HEK293 (cell line): ENCODE measurements at regions not wholly inside any gene's neighbourhood (a gene's known extent, or its start where the extent isn't known, plus 50 kb on each side); places are given as distances from the start of the nearest gene placed in this dataset.

Source experiments
- CTCF ChIA-PET: fragments of 350-600 bp; formaldehyde crosslinking; extraction: SDS; loops from one replicate; lab custom pipeline; 2021; ENCODE audit warnings: antibody characterized with exemption; lab: Yijun Ruan, JAX
- POLR2A ChIA-PET: fragments of 300-600 bp; formaldehyde crosslinking; extraction: SDS; loops from one replicate; lab custom pipeline; 2020; ENCODE audit warnings: antibody characterized with exemption, inconsistent platforms; lab: Yijun Ruan, JAX
- H3K27ac ChIP-seq: fragments of 200-500 bp; sonication (Bioruptor generic); 2 replicates; pipeline ENCODE4 v1.5.1; 2014; ENCODE audit warnings: low read depth, low read length, control low read depth, inconsistent platforms; ENCODE audit errors: extremely low read depth
- H3K36me3 ChIP-seq, 2 experiments: fragments of 200-500 bp in 1 of 2; sonication (Bioruptor generic) in 1 of 2; 1 replicate in 1 of 2; 2 replicates in 1 of 2; pipeline ENCODE4 v1.5.1; 2014 to 2017; ENCODE audit warnings: inconsistent platforms in 2 of 2, low read length in 2 of 2; ENCODE audit not compliant: control insufficient read depth in 2 of 2, insufficient read depth in 1 of 2
- H3K4me1 ChIP-seq: fragments of 200-500 bp; sonication (Bioruptor generic); 2 replicates; pipeline ENCODE4 v1.5.1; 2014; ENCODE audit warnings: mild to moderate bottlenecking, low read length, inconsistent platforms; ENCODE audit not compliant: control insufficient read depth, insufficient read depth
- H3K4me3 ChIP-seq: 2 replicates; pipeline ENCODE4 v1.5.1; 2011; ENCODE audit warnings: low read depth, mild to moderate bottlenecking, control low read depth, low read length, moderate library complexity
- H3K9me3 ChIP-seq: fragments of 200-500 bp; sonication (Bioruptor generic); 2 replicates; pipeline ENCODE4 v1.5.1; 2014; ENCODE audit warnings: low read depth, low read length, inconsistent platforms; ENCODE audit not compliant: control insufficient read depth, insufficient read depth
- HOXA7 ChIP-seq: sonication (generic); formaldehyde crosslinking; IDR thresholded peaks from 2 replicates; pipeline ENCODE4 v1.8.1; 2022; ENCODE audit warnings: missing genetic modification reagents, borderline replicate concordance
- MEIS1 ChIP-seq: sonication (generic); formaldehyde crosslinking; IDR thresholded peaks from 2 replicates; pipeline ENCODE4 v1.8.1; 2022; ENCODE audit warnings: missing genetic modification reagents, mild to moderate bottlenecking, borderline replicate concordance
- MYNN ChIP-seq: fragments of 450-650 bp; formaldehyde crosslinking; IDR thresholded peaks from 2 replicates; pipeline ENCODE4 v1.5.1; 2016; ENCODE audit warnings: missing biosample characterization, missing genetic modification characterization, borderline replicate concordance
- SP3 ChIP-seq: fragments of 450-650 bp; formaldehyde crosslinking; IDR thresholded peaks from 2 replicates; pipeline ENCODE4 v1.5.1; 2016; ENCODE audit warnings: missing biosample characterization, missing genetic modification characterization
- YY2 ChIP-seq: fragments of 450-650 bp; formaldehyde crosslinking; IDR thresholded peaks from 2 replicates; pipeline ENCODE4 v1.5.1; 2016; ENCODE audit warnings: missing biosample characterization, missing genetic modification characterization
- ZFHX2 ChIP-seq: fragments of 450-650 bp; formaldehyde crosslinking; conservative IDR thresholded peaks from 2 replicates; pipeline ENCODE4 v1.5.1; 2016; ENCODE audit warnings: missing biosample characterization, missing genetic modification characterization
- ZFP69B ChIP-seq: fragments of 450-650 bp; formaldehyde crosslinking; IDR thresholded peaks from 2 replicates; pipeline ENCODE4 v1.5.1; 2016; ENCODE audit warnings: missing biosample characterization, missing genetic modification characterization
- ZIC2 ChIP-seq: fragments of 450-650 bp; formaldehyde crosslinking; IDR thresholded peaks from 2 replicates; pipeline ENCODE4 v1.5.1; 2016; ENCODE audit warnings: missing biosample characterization, missing genetic modification characterization
- ZNF121 ChIP-seq: fragments of 450-650 bp; formaldehyde crosslinking; IDR thresholded peaks from 2 replicates; pipeline ENCODE4 v1.5.1; 2016; ENCODE audit warnings: missing biosample characterization, missing genetic modification characterization
- ZNF132 ChIP-seq: fragments of 450-650 bp; formaldehyde crosslinking; IDR thresholded peaks from 2 replicates; pipeline ENCODE4 v1.5.1; 2017; ENCODE audit warnings: missing biosample characterization, missing genetic modification characterization, borderline replicate concordance
- ZNF23 ChIP-seq: fragments of 450-650 bp; formaldehyde crosslinking; IDR thresholded peaks from 2 replicates; pipeline ENCODE4 v1.5.1; 2016; ENCODE audit warnings: missing biosample characterization, missing genetic modification characterization, borderline replicate concordance
- ZNF248 ChIP-seq: fragments of 450-650 bp; formaldehyde crosslinking; IDR thresholded peaks from 2 replicates; pipeline ENCODE4 v1.5.1; 2017; ENCODE audit warnings: missing biosample characterization, missing genetic modification characterization
- ZNF354C ChIP-seq: fragments of 450-650 bp; formaldehyde crosslinking; IDR thresholded peaks from 2 replicates; pipeline ENCODE4 v1.5.1; 2016; ENCODE audit warnings: missing biosample characterization, missing genetic modification characterization, low read depth, borderline replicate concordance
- ZNF394 ChIP-seq: fragments of 450-650 bp; formaldehyde crosslinking; IDR thresholded peaks from 2 replicates; pipeline ENCODE4 v1.5.1; 2016; ENCODE audit warnings: missing biosample characterization, missing genetic modification characterization, mild to moderate bottlenecking, moderate library complexity, borderline replicate concordance
- ZNF426 ChIP-seq: fragments of 450-650 bp; formaldehyde crosslinking; IDR thresholded peaks from 2 replicates; pipeline ENCODE4 v1.5.1; 2017; ENCODE audit warnings: missing biosample characterization, missing genetic modification characterization, mild to moderate bottlenecking, inconsistent platforms, moderate library complexity
- ZNF449 ChIP-seq: fragments of 450-650 bp; formaldehyde crosslinking; IDR thresholded peaks from 2 replicates; pipeline ENCODE4 v1.5.1; 2017; ENCODE audit warnings: missing biosample characterization, mild to moderate bottlenecking, missing genetic modification characterization, moderate library complexity
- ZNF473 ChIP-seq: fragments of 450-650 bp; formaldehyde crosslinking; IDR thresholded peaks from 2 replicates; pipeline ENCODE4 v1.5.1; 2017; ENCODE audit warnings: missing biosample characterization, missing genetic modification characterization
- ZNF521 ChIP-seq: fragments of 450-650 bp; formaldehyde crosslinking; IDR thresholded peaks from 2 replicates; pipeline ENCODE4 v1.5.1; 2017; ENCODE audit warnings: missing biosample characterization, mild to moderate bottlenecking, missing genetic modification characterization
- ZNF555 ChIP-seq: fragments of 450-650 bp; formaldehyde crosslinking; conservative IDR thresholded peaks from 2 replicates; pipeline ENCODE4 v1.5.1; 2017; ENCODE audit warnings: missing biosample characterization, mild to moderate bottlenecking, missing genetic modification characterization, inconsistent platforms
- ZNF654 ChIP-seq: fragments of 450-650 bp; formaldehyde crosslinking; IDR thresholded peaks from 2 replicates; pipeline ENCODE4 v1.5.1; 2016; ENCODE audit warnings: low read depth, missing biosample characterization, missing genetic modification characterization
- ZSCAN16 ChIP-seq: fragments of 450-650 bp; formaldehyde crosslinking; IDR thresholded peaks from 2 replicates; pipeline ENCODE4 v1.5.1; 2016; ENCODE audit warnings: missing biosample characterization, missing genetic modification characterization
- TF ChIP-seq, protein P1 (sequence below): fragments of 450-650 bp; formaldehyde crosslinking; IDR thresholded peaks from 2 replicates; pipeline ENCODE4 v1.5.1; 2016; ENCODE audit warnings: missing biosample characterization, missing genetic modification characterization
- TF ChIP-seq, protein P2 (sequence below): fragments of 450-650 bp; formaldehyde crosslinking; IDR thresholded peaks from 2 replicates; pipeline ENCODE4 v1.5.1; 2016; ENCODE audit warnings: missing biosample characterization, missing genetic modification characterization
- TF ChIP-seq, protein P3 (sequence below): sonication (generic); formaldehyde crosslinking; IDR thresholded peaks from 2 replicates; pipeline ENCODE4 v1.8.1; 2022; ENCODE audit warnings: mild to moderate bottlenecking, moderate library complexity, missing genetic modification reagents

GRCh38 chr6:40779409-40779808, 192.2 kb upstream of the LRFN2 start:
- H3K4me3 ChIP-seq, result no peak overlapping the region
- no peaks in the 10 kb centered on the region for H3K9me3 ChIP-seq
- POLR2A ChIA-PET, result no interaction called here
- no peak overlapping the region for H3K27ac ChIP-seq
- CTCF ChIA-PET, result interaction anchor here (0.6 kb wide), 1 partner anchor 90 kb away, joined by 5 read pairs; no protein-coding TSS in a partner anchor
- TF ChIP-seq ZNF449 (tag by site-specific recombination) (no peak), ZSCAN16 (tag by site-specific recombination) (no peak), ZNF521 (tag by site-specific recombination) (no peak), ZNF248 (no peak), MYNN (tag by site-specific recombination) (no peak), ZNF132 (no peak), ZFHX2 (tag by site-specific recombination) (no peak)
- H3K4me1 ChIP-seq, result no peaks in the 10 kb centered on the region
- no peaks in the 10 kb centered on the region for H3K36me3 ChIP-seq

DNA sequence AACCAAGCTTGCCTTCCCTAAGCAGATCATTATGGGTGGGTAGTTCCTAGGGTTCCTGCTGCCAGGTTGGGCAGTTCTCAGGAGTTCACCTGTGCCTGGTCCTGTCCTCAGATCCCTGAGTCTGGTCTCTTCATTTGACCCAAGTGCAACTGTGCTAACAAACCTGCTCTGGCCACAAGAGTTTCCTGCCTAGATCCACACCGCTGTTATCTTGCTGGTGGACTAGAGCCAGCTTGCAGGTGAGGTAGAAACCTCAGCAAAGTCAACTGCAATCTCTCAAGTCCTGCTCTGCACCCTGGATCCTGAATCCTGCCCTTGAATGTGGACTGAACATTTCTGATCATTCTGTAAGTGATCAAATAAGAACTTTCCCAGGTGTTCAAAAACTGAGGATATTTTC, 191.8 kb upstream of the LRFN2 start:
- ChIA-PET POLR2A (no interaction called here), CTCF (interaction anchor here (0.6 kb wide), 2 partner anchors 89 to 203 kb away, joined by 3 to 5 read pairs; no protein-coding TSS in a partner anchor)
- no peak for TF ChIP-seq ZNF473 (tag by site-specific recombination)
- H3K36me3 ChIP-seq, result no peaks in the 10 kb centered on the region
- no peak overlapping the region for H3K4me3 ChIP-seq
- H3K4me1 ChIP-seq, result no peaks in the 10 kb centered on the region
- no peaks in the 10 kb centered on the region for H3K9me3 ChIP-seq
- no peak overlapping the region for H3K27ac ChIP-seq

- H3K27ac ChIP-seq, result no peak overlapping the region
- no peaks in the 10 kb centered on the region for H3K36me3 ChIP-seq
- no peaks in the 10 kb centered on the region for H3K4me1 ChIP-seq
- H3K4me3 ChIP-seq, result no peak overlapping the region
- H3K9me3 ChIP-seq, result no peaks in the 10 kb centered on the region
- ChIA-PET CTCF (interaction anchor here (0.6 kb wide), 1 partner anchor 202 kb away, joined by 3 read pairs; no protein-coding TSS in a partner anchor), POLR2A (no interaction called here)
- TF ChIP-seq ZNF354C (no peak), SP3 (tag by site-specific recombination) (no peak), ZNF555 (no peak), YY2 (no peak), ZNF121 (tag by site-specific recombination) (no peak), ZFP69B (tag by site-specific recombination) (no peak), ZNF426 (no peak), MEIS1 (CRISPR knock-in tag) (no peak), ZNF23 (tag by site-specific recombination) (no peak), ZIC2 (no peak), ZNF394 (tag by site-specific recombination) (no peak), ZNF654 (tag by site-specific recombination) (no peak), HOXA7 (CRISPR knock-in tag) (no peak)
- TF ChIP-seq, protein P1, sequence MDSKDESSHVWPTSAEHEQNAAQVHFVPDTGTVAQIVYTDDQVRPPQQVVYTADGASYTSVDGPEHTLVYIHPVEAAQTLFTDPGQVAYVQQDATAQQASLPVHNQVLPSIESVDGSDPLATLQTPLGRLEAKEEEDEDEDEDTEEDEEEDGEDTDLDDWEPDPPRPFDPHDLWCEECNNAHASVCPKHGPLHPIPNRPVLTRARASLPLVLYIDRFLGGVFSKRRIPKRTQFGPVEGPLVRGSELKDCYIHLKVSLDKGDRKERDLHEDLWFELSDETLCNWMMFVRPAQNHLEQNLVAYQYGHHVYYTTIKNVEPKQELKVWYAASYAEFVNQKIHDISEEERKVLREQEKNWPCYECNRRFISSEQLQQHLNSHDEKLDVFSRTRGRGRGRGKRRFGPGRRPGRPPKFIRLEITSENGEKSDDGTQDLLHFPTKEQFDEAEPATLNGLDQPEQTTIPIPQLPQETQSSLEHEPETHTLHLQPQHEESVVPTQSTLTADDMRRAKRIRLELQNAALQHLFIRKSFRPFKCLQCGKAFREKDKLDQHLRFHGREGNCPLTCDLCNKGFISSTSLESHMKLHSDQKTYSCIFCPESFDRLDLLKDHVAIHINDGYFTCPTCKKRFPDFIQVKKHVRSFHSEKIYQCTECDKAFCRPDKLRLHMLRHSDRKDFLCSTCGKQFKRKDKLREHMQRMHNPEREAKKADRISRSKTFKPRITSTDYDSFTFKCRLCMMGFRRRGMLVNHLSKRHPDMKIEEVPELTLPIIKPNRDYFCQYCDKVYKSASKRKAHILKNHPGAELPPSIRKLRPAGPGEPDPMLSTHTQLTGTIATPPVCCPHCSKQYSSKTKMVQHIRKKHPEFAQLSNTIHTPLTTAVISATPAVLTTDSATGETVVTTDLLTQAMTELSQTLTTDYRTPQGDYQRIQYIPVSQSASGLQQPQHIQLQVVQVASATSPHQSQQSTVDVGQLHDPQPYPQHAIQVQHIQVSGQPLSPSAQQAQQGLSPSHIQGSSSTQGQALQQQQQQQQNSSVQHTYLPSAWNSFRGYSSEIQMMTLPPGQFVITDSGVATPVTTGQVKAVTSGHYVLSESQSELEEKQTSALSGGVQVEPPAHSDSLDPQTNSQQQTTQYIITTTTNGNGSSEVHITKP, result no peak
- TF ChIP-seq, protein P2, sequence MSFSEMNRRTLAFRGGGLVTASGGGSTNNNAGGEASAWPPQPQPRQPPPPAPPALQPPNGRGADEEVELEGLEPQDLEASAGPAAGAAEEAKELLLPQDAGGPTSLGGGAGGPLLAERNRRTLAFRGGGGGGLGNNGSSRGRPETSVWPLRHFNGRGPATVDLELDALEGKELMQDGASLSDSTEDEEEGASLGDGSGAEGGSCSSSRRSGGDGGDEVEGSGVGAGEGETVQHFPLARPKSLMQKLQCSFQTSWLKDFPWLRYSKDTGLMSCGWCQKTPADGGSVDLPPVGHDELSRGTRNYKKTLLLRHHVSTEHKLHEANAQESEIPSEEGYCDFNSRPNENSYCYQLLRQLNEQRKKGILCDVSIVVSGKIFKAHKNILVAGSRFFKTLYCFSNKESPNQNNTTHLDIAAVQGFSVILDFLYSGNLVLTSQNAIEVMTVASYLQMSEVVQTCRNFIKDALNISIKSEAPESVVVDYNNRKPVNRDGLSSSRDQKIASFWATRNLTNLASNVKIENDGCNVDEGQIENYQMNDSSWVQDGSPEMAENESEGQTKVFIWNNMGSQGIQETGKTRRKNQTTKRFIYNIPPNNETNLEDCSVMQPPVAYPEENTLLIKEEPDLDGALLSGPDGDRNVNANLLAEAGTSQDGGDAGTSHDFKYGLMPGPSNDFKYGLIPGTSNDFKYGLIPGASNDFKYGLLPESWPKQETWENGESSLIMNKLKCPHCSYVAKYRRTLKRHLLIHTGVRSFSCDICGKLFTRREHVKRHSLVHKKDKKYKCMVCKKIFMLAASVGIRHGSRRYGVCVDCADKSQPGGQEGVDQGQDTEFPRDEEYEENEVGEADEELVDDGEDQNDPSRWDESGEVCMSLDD, result no peak
- TF ChIP-seq, protein P3, sequence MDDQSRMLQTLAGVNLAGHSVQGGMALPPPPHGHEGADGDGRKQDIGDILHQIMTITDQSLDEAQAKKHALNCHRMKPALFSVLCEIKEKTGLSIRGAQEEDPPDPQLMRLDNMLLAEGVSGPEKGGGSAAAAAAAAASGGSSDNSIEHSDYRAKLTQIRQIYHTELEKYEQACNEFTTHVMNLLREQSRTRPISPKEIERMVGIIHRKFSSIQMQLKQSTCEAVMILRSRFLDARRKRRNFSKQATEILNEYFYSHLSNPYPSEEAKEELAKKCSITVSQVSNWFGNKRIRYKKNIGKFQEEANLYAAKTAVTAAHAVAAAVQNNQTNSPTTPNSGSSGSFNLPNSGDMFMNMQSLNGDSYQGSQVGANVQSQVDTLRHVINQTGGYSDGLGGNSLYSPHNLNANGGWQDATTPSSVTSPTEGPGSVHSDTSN (CRISPR knock-in tag), result no peak
Measured at GRCh38 chr6:40778196-40778595, 191.0 kb upstream of the LRFN2 start.
